Fibroblast of lung (primary cell): ENCODE measurements at regions not wholly inside any gene's neighbourhood (a gene's known extent, or its start where the extent isn't known, plus 50 kb on each side); places are given as distances from the start of the nearest gene placed in this dataset.

Source experiments
- DNase-seq, 2 donors: peaks; one replicate each; pipeline versions ENCODE4 v3.0.0 to v3.0.0-alpha.2; 2010; ENCODE audit warnings: low read depth in 2 of 2
- H2AFZ ChIP-seq: 2 replicates; pipeline ENCODE4 v1.5.1; 2012; ENCODE audit warnings: low read length, control low read depth, inconsistent platforms
- H3K27ac ChIP-seq: 2 replicates; pipeline ENCODE4 v1.5.1; 2011; ENCODE audit warnings: low read length, control low read depth; ENCODE audit not compliant: insufficient read depth
- H3K27me3 ChIP-seq: 2 replicates; pipeline ENCODE4 v1.5.1; 2011; ENCODE audit warnings: mild to moderate bottlenecking, low read length; ENCODE audit not compliant: control insufficient read depth, insufficient read depth
- H3K36me3 ChIP-seq: 2 replicates; pipeline ENCODE4 v1.5.1; 2011; ENCODE audit warnings: low read length; ENCODE audit not compliant: control insufficient read depth, insufficient read depth
- H3K4me1 ChIP-seq: 2 replicates; pipeline ENCODE4 v1.5.1; 2011; ENCODE audit warnings: low read length; ENCODE audit not compliant: control insufficient read depth, insufficient read depth; ENCODE audit errors: extremely low read depth
- H3K4me2 ChIP-seq: 2 replicates; pipeline ENCODE4 v1.5.1; 2011; ENCODE audit warnings: low read length, control low read depth; ENCODE audit not compliant: insufficient read depth; ENCODE audit errors: extremely low read depth
- H3K4me3 ChIP-seq, 4 experiments: fragments of 200-600 bp in 1 of 4; sonication (generic) in 1 of 4; replicated peaks in 1 of 4; 2 replicates each; pipeline ENCODE4 v1.5.1; 2011 to 2016; ENCODE audit warnings: low read length in 4 of 4, low read depth in 3 of 4, mild to moderate bottlenecking in 3 of 4, control low read depth in 2 of 4, inconsistent platforms in 1 of 4, mixed read lengths in 1 of 4; ENCODE audit not compliant: insufficient read depth in 1 of 4; ENCODE audit errors: control extremely low read depth in 1 of 4
- H3K79me2 ChIP-seq: 2 replicates; pipeline ENCODE4 v1.5.1; 2012; ENCODE audit warnings: mild to moderate bottlenecking, low read length, inconsistent platforms; ENCODE audit not compliant: control insufficient read depth, insufficient read depth
- H3K9ac ChIP-seq: 2 replicates; pipeline ENCODE4 v1.5.1; 2011; ENCODE audit warnings: mild to moderate bottlenecking, low read length, control low read depth; ENCODE audit not compliant: insufficient read depth
- H3K9me3 ChIP-seq: 2 replicates; pipeline ENCODE4 v1.5.1; 2012; ENCODE audit warnings: low read depth, low read length; ENCODE audit not compliant: control insufficient read depth, insufficient read depth
- H4K20me1 ChIP-seq: 2 replicates; pipeline ENCODE4 v1.5.1; 2011; ENCODE audit warnings: low read length; ENCODE audit not compliant: control insufficient read depth, insufficient read depth; ENCODE audit errors: extremely low read depth
- EZH2 ChIP-seq: IDR thresholded peaks from 2 replicates; pipeline ENCODE4 v1.5.1; 2012; ENCODE audit warnings: low read length, control low read depth, mild to moderate bottlenecking; ENCODE audit errors: missing control alignments
- TF ChIP-seq, protein P1 (sequence below), 2 donors: IDR thresholded peaks in 1 of 2; conservative IDR thresholded peaks in 1 of 2; 1 replicate in 1 of 2; 2 replicates in 1 of 2; pipeline ENCODE4 v1.5.1; 2011 to 2012; ENCODE audit warnings: low read length in 2 of 2, control low read depth in 1 of 2, inconsistent platforms in 1 of 2, low read depth in 1 of 2, mild to moderate bottlenecking in 1 of 2

DNA sequence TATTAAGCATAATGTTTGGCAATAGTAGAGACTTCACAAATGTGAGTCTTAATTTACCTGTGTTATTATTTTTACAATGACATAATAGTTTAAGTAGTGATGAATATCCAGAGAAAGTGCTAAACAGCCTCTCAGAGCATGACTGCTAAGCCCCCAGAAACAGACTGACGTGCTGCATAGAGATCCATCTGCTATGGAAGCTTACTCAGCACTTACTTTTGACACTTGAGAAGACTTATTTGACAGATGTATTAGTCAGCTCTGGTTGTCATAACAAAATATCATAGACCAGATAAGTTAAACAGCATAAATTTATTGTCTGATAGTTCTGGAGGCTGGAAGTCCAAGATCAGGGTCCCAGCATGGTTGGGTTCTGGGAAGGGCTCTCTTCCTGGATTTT lies 334.9 kb upstream of the MON1B start:
- Histone ChIP-seq H4K20me1 (no peaks in the 10 kb centered on the region), H3K27ac (no peak overlapping the region), H3K9me3 (no peaks in the 10 kb centered on the region), H3K79me2 (no peaks in the 10 kb centered on the region), H3K27me3 (no peaks in the 10 kb centered on the region), H3K4me1 (no peaks in the 10 kb centered on the region), H3K9ac (no peak overlapping the region), H3K4me2 (no peak overlapping the region), H2AFZ (no peak overlapping the region), H3K4me3 (no peak overlapping the region), H3K36me3 (no peaks in the 10 kb centered on the region)
- DNase-seq: no peak
- no peak for TF ChIP-seq EZH2
- TF ChIP-seq, protein P1, sequence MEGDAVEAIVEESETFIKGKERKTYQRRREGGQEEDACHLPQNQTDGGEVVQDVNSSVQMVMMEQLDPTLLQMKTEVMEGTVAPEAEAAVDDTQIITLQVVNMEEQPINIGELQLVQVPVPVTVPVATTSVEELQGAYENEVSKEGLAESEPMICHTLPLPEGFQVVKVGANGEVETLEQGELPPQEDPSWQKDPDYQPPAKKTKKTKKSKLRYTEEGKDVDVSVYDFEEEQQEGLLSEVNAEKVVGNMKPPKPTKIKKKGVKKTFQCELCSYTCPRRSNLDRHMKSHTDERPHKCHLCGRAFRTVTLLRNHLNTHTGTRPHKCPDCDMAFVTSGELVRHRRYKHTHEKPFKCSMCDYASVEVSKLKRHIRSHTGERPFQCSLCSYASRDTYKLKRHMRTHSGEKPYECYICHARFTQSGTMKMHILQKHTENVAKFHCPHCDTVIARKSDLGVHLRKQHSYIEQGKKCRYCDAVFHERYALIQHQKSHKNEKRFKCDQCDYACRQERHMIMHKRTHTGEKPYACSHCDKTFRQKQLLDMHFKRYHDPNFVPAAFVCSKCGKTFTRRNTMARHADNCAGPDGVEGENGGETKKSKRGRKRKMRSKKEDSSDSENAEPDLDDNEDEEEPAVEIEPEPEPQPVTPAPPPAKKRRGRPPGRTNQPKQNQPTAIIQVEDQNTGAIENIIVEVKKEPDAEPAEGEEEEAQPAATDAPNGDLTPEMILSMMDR (conservative IDR thresholded peaks at IDR 0.05 in 1 of 2, IDR thresholded peaks at IDR 0.05 in 1 of 2; ENCODE audit: low read depth in 1 of 2, low read length in 2 of 2): no peak

DNA sequence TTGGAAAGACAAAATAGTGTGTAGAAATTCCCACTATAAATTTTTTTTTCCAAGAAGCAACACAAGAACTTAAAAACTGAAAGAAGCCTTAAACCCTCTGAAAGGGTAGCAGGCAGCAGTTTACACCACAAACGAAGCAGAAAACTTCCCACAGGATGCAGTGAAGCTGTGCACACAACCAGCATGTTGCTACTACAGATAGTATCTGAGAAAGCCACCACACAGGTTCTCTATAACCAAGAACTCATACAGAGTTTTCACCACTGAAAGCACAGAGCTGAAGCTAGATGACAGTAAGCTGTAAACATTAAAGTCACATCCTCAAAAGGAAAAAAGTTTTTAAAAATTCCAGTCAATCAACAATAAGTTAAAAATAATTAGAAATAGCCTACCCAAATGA lies 333.6 kb upstream of the MON1B start:
- Histone ChIP-seq H3K4me2 (no peak overlapping the region), H3K9ac (no peak overlapping the region), H3K27me3 (no peaks in the 10 kb centered on the region), H3K27ac (no peak overlapping the region), H3K4me3 (no peak overlapping the region), H3K79me2 (no peaks in the 10 kb centered on the region), H4K20me1 (no peaks in the 10 kb centered on the region), H3K36me3 (no peaks in the 10 kb centered on the region), H3K4me1 (no peaks in the 10 kb centered on the region), H2AFZ (no peak overlapping the region), H3K9me3 (no peaks in the 10 kb centered on the region)
- no peak for DNase-seq
- no peak for TF ChIP-seq EZH2
- TF ChIP-seq, protein P1 (conservative IDR thresholded peaks at IDR 0.05 in 1 of 2, IDR thresholded peaks at IDR 0.05 in 1 of 2; ENCODE audit: low read depth in 1 of 2, low read length in 2 of 2): no peak

GRCh38 chr16:76862901-76863300 lies 328.1 kb upstream of the MON1B start:
- no peak for DNase-seq
- Histone ChIP-seq H2AFZ (no peak overlapping the region), H3K4me2 (no peak overlapping the region), H3K27me3 (no peaks in the 10 kb centered on the region), H3K36me3 (no peaks in the 10 kb centered on the region), H3K27ac (no peak overlapping the region), H3K4me3 (no peak overlapping the region), H3K4me1 (no peaks in the 10 kb centered on the region), H3K9me3 (no peaks in the 10 kb centered on the region), H3K79me2 (no peaks in the 10 kb centered on the region), H4K20me1 (no peaks in the 10 kb centered on the region), H3K9ac (no peak overlapping the region)
- TF ChIP-seq EZH2: no peak
- TF ChIP-seq, protein P1 (conservative IDR thresholded peaks at IDR 0.05 in 1 of 2, IDR thresholded peaks at IDR 0.05 in 1 of 2; ENCODE audit: low read depth in 1 of 2, low read length in 2 of 2): no peak
